Stimulated activated CD4-positive, alpha-beta T cell treated with anti-CD3 and anti-CD28 coated beads, Interleukin-12 subunit alpha, Interleukin-12 subunit beta, amount 100 ng/mL, for 4 hours (primary cell): ENCODE measurements at regions not wholly inside any gene's neighbourhood (a gene's known extent, or its start where the extent isn't known, plus 50 kb on each side); places are given as distances from the start of the nearest gene placed in this dataset.
A peak's percentile ranks its signal among the peaks of the same experiment; 100 is the strongest.
"Not testable (repeated sequence)": the region's sequence is repeated elsewhere in the genome, so short reads cannot be mapped to it uniquely, and the experiment has no call there.

ENCODE experiments used
- DNase-seq: peaks from one replicate; pipeline ENCODE4 v3.0.0-alpha.2; 2020

DNA sequence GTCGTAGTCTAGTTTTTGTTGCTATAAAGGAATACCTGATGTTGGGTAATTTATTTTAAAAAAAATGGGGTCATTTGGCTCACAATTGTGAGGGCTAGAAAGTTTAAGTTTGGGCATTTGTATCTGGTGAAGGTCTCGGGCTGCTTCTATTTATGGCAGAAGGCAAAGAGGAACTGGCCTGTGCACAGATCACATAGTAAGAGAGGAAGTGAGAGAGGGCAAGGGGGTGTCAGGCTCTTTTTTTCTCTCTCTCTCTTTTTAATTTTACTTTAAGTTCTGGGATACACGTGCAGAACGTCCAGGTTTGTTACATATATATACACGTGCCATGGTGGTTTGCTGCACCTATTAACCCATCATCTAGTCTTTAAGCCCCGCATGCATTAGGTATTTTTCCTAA is 453.3 kb downstream of the DIRAS2 start:
- DNase-seq: no peak

DNA sequence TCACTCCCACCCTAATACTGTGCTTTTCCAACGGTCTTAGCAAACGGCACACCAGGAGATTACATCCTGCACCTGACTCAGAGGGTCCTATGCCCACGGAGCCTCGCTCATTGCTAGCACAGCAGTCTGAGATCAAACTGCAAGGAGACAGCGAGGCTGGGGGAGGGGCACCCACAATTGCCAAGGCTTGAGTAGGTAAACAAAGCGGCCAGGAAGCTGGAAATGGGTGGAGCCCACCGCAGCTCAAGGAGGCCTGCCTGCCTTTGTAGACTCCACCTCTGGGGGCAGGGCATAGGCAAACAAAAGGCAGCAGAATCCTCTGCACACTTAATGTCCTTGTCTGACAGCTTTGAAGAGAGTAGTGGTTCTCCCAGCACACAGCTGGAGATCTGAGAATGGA is 450.2 kb downstream of the DIRAS2 start:
- peak; percentile 6 for DNase-seq

DNA sequence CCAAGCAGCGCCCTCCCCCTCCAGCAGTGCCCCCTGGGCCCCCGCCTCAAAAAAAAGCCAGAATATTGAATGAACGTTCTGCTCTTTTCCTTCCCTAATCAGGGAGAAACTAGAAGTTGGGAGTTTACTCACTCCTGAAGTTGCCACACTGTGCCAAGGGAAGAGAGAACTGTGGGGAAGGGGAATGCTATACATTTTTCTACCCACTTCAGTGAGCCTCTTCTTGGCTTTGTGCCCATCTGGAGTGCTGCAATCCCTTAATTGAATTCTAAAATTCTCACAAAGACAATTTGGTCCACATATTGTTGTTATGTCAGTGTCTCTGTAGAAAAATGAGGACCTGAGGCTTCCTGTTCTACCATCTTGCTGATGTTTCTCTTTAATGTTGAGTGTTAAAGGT is 443.7 kb downstream of the DIRAS2 start:
- no peak for DNase-seq

DNA sequence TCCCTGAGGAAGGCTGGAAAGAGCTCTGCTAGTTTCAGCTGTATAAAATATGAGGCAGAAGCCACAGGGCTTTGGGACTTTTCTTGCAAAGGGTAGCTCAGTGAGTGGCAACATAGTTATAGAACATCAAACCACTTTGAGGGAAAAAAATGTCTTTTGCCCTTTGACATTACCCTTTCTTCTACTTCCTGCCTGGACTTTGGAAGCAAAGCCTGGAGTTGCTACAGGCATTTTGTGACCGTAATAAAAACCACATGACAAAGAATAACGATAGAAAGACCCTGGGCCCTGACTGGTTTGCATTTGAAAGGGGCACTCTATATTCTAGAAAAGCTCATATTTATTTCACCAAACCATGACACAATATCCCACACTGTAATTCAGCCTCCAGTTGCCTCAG is 440.9 kb downstream of the DIRAS2 start:
- DNase-seq: no peak

DNA sequence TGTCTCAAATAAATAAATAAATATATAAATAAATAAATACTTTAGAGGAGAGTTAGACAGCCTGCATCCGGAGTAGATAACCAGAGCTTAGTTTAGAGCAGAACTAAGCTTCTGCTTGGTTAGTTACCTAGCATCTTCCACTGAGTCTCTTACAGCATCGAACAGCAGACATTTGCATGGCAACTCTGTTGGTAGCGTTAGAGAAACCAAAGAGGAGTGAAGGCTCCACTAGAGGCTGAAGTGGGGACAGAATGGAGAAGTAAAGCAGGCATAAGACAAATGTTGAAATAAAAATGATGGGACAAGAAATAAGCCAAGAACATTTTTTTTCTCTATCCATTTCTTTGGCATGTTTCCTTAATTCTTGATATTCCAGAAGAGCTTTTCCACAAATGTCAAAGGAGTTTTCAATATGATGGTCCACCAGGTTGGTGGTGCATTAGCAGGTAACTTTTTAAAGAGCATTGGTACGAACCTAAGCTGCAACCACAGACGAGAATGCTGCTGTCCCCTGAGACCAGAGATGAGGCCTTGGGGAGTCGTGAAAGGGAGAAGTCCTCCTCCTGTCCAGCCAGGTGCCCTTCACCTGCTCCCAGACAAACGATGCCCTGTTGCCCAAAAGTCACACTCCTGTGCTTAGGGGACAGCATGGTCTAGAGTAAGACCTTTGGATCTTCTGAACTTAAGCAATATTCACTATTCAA is 438.3 kb downstream of the DIRAS2 start:
- DNase-seq: no peak

DNA sequence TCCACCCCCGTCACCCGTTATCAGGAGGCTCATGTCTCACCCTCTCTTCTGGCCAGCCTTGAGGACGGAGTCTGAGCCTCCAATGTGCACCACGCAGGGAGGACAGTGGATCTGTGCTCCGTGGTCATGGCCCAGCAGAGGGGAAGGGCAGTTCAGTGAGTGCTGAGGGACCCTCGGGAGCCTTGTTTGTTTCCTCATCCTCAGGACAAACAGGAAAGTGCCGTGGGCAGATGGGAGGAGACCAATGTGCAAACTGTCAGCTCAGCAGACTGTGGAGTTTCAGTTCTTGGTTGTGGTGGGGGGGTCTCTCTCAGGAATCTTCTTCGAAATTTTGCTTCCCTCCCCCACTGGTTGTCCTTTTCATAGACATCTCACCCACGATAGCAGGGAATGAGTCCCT is 429.6 kb downstream of the DIRAS2 start:
- DNase-seq: not testable (repeated sequence)

DNA sequence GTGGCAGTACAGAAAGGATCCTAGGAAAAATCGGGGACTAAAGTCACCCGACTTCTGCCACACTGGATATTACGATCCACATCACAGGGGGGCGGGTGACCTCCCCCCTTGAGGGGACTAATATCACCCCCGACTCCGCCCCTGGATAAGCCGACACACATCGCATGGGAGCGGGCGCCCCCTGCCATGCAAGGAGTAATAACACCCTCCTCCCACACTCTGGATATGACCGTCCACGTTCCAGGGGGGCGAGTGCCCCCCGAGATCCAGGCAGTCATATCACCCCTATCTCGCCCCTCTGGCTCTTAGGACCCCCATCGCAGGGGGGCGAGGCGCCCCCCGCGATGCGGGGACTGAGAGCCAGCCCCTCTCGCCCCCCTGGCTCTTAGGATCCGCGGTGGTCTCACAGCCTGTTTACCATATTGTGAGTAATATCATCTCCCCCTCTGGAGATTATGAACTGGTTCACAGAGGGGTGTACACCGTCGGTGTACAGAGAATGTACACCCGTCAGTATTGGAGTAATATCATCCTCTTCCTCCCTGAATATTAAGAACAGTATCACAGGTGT is 423.0 kb downstream of the DIRAS2 start:
- peak; percentile 14 for DNase-seq

DNA sequence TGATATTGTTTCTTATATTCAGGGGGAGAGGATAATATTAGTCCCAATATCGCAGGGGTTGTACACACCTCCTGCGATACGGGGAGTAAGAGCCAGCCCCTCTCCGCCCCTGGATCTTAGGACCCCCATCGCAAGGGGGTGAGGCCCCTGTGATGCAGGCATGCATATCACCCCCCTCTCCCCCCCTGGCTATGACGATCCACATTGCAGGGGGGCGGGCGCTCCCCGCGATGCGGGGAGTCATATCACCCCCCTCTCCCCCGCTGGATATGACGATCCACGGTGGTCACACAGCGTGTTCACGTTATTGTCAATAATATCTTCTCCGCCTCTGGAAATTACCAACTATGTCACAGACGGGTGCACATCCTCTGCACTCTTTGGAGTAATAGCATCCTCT is 420.7 kb downstream of the DIRAS2 start:
- not testable (repeated sequence) for DNase-seq

DNA sequence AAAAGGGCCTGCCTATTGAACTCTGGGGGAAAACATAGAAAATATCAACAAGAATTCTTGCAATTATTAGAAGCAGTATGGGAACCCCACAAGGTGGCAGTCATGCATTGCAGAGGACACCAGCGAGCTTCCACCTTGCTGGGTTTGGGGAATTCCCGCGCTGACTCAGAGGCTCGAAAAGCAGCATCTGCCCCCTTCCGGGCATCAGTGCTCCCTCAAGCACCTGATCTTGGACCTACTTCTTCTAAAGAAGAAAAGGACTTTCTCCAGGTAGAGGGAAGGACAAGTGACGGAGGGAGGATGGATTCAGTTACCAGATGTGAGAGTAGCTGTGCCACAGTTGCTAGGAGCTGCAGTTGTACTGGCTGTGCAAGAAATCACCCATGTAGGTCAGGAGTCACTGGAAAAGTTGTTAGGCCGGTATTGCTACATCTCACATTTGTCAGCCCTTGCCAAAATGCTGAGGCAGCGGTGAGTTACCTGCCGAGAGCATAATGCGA is 415.7 kb downstream of the DIRAS2 start:
- peak; percentile 52 for DNase-seq

DNA sequence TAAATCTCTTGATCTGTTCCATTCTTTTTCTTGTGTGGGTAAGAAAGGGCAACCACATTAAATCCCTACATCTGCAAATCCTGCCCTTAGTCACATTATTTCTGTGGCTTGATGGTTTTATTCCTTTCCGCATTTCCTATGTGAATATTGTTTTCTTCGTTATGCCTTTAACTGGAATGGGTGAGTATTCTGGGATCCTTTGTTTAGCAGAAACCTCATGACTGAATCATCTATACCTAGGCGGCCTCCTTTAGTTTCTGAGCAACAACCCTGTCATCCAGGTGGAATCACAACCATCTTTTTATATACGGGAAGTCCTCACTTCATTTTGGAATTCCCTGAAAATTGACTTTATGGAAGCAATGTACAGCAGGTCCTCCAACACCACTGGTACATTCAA is 409.5 kb downstream of the DIRAS2 start:
- DNase-seq: not testable (repeated sequence)

DNA sequence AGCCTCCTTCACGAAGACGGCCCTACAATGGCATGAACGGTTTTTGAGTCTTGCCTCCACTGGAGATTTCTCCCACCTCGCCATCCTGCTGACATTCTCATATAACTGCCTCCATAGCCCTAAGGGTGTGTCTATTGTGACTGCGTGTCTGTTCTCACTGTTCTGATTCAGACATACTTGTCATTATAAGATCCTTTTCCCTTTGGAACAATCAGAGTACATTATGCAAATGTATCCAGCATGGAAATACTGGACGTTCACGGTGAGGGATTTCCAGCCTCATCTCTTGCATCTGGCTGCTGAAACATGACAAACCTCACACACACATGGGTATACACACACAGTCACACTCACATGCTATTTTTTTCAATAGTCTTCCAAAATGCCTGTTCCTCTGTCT is 402.1 kb downstream of the DIRAS2 start:
- no peak for DNase-seq

DNA sequence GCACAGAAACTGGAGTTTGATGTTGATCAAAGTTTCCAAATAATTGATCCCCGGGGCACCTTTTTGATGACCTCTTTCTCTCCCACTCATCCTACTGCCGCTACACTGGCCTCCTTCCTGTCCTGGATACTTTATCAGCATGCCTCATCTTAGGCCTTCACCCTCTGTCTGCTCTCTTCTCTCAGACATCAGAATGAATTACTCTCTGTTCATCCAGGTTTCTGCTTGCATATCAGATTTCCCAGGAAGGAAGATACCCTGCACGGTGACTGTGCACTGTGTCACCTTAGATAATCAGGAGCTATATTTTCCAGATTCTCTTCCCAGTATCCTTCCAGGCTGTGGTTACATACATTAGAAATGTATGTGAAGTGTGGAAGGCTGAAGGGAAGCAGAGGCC is 397.0 kb downstream of the DIRAS2 start:
- DNase-seq: no peak

DNA sequence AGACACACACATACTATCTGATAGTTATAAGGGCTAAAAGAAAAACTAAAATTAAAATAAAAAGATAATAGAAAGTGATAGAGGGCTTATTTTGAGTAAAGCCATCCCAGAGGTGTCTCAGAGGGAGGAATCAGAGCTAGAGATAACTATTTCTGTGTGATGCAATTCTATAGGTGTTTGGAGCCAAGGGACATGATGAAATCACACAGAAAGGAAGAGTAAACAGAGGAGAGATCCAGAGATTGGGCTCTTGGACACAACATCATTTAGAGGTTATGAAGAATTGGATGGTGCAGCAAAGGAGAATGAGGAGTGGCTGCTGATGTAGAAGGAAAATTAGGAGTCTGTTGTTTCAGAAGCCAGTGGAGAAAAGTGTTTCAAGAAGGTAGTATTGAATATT is 393.5 kb downstream of the DIRAS2 start:
- DNase-seq: no peak

DNA sequence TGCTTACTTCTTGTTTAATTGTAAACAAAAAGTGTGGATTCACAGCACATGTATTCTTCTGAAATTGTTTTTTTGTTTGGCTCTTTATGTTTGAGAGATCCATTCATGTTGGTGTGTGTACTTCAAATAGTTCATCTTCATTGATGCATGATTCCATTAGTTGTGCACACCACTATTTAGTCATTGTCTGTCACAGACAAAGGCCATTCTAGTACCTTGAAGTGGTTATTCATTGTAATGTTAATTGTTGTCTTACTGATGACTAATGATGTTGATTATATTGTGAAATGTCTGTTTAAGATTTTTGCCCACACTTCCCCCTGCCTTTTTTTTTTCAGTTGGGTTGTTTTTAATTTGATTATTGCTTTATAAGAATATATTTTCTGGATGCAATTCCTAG is 391.3 kb downstream of the DIRAS2 start:
- no peak for DNase-seq

DNA sequence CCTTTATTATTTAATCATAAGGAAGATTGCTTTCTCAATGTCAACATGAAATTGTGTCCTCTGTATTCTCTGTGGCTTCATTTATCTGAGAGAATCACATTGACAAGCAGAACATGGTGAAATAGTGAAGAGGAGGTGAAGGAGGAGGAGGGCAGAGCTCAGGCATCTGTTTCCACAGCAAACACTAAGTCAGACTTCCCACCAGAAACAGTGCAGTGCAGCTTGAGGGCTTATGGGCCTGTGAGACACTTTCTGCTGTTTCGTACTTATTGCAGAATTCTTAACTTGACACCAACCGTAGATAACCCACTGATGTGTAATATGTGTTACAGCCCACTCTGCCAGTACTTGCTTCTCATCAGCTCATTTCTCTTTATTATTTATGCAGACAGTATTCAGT is 386.3 kb downstream of the DIRAS2 start:
- no peak for DNase-seq

DNA sequence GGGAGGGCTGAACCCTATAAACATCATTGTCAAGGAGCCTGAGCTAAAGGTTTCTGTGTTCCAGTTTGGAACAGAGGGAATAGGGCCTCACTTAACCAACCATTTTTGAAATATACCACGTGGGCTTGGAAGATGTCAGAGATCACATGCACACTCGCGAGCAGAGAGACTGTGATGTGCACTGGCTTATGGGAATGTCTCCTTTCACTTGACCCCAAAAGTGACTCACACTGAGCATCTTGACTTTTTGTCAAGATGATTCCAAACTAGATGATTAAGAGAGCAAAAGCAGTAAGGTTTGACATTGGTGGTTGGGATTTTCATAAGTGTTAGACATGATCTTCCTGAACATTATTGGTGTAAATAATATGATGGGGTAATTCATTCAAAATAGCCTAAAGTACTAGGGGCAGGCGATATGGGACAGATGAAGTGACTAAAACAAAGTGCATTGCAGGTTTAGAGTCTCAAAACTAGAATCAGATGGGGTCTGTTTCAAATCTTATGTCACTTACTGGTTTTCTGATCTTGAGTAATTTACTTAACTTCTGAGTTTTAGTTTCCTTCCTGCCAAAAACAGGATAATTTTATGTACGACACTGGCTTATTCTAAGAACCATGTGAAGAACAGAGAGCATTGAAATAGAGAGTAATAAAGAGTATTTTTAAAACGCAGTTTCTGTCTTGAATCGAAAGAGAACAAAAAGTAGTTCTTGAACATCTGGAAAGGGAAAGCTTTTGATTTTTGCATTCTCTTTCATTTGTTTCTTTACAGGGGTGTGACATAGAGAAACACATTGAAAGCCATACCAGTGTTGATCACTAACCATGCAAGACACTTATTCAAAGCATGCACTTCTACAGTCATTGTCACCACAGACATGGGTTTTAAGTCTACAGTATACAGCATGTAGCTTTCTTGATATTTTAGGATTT is 383.0 kb downstream of the DIRAS2 start:
- DNase-seq: no peak

DNA sequence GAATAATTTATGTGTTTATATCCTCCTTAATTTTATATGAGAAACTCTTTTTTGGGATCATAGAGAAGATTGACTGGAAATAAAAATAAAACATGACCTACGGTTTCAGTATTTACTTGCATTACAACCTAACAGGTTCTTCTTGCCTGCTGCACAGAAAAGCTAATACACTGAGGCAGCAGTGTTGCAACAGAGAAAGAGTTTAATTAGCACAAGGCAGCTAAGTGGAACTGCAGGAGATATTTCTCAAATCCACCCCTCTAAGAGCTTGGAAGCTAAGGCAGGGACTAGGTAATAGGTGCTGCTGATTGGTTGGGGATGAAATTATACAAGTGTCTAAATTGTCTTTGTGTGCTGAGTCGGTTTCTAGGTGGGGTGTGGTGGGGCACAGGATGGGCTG is 380.9 kb downstream of the DIRAS2 start:
- no peak for DNase-seq

DNA sequence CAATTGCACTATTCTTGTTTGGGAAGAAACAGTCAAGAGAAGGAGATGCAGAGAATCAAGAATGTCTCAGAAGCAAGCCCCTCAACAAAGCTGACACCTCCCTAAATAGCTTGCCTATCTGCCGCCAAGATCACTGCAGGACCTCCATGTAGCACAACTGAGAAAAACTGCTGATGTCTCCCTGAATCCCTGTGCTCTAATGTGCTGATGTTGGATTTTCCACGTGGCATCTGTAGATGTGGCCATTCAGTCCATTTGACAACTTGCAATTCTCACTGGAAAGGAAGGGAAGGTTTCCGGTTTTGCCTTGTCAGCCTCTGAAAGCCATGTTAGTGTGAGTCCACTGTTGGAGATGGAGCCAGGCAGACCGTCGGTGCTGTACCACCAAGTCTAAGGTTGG is 374.0 kb downstream of the DIRAS2 start:
- no peak for DNase-seq

DNA sequence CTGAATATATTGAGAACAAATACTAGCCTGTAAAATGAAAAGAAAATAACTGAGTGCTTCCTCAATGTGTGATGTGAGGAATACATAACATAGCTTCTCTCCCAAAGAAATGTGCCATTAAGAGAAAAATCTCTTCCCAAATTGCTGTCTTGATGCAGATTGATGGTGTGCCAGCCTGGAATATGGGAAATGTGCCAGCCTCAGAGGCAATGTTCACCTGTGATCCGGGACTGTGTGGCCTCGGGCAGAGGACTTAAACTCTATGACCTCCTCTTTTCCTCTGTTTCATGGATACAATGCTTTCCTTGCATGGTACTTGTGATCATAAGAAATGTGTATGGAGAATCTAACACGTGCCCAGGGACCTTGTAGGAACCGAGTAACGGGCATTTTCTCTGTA is 370.9 kb downstream of the DIRAS2 start:
- no peak for DNase-seq

DNA sequence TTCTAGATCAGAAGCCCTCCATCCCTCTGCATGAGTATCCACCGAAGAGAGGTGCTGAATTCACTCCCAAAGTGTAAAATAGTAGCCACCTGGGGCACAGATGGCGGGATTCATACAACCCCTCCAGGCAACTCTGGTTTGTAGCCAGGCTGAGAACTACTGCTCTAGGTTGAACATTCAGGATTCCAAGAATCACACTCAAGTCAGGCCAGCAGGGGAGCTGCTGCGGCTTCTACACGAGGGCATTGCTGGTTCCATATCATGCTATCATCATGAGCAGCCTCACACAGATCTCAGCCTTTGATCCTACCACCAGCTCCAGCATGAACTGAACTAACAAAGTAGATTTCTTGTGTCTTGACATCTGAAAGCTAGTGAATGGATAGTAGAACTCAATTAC is 367.9 kb downstream of the DIRAS2 start:
- no peak for DNase-seq

DNA sequence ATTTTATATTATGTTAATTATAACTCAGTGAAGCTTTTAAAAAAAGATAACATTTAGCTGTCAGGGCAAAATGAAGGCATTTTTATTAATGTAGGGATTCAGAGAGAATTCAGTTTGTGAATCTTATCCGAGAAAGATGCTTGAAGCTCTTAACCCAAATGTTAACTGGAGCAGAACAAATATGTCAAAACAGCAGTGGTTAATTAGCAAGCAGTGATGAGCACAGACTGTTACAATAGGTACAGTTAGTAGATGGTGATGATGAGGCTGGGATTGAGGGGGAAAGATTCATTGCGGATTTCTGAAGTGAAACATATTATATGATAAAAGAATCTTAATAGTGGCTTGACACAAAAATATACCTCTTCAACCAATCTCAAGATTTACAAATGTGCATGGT is 356.7 kb downstream of the DIRAS2 start:
- DNase-seq: no peak

DNA sequence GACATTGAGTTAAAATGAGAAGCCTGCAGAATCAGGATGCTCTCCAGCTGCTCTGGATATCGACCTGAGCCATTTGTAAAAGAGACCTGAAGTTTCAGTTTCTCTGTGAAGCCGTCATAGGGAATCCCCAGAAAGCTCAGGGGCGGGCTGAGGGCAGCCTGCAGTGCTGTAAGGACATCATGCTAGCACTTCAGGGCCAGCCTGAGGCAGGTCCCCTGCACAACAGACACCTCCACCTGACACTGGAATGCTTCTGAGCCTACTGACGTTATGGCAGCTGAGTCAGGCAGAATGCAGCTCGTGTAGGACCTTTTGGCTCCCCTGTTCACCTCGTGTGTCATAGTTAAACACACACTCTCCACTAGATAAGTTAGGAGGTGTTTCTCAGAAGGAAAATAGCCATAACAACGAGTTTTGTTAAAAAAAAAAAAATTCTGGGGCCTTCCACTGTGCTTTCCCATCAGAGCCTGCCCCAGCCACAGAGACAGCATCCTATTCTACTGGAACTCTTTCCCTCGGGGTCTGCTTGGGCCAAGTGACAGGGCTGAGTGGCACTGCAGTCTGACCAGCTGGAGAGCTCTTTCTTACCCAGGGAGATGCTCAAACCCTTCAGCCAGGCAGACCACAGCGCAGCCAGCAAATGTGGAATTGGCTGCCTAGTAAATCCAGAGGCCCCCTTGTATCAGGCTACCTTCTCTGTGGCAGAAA is 354.9 kb downstream of the DIRAS2 start:
- DNase-seq: no peak

DNA sequence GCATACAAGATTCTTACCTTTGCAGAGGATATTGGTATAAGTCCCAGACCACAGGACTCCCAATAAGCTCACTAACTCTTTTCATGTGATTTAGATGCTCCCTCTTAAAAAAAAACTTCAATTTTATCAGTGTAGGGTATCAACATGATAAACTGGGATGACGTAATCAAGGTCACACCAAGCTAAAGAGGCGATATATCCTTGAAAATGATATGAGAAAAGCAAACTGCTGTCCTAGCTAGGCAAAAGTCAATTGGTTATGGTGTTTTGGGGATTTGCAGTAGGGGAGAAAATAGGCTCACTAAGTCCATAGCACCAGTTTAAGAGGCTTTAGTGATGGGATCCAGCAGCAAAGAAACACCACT is 354.4 kb downstream of the DIRAS2 start:
- no peak for DNase-seq
